ENCODE measurements at regions not wholly inside any gene's neighbourhood (a gene's known extent, or its start where the extent isn't known, plus 50 kb on each side); places are given as distances from the start of the nearest gene placed in this dataset.
"Not testable (repeated sequence)": the region's sequence is repeated elsewhere in the genome, so short reads cannot be mapped to it uniquely, and the experiment has no call there.

DNA sequence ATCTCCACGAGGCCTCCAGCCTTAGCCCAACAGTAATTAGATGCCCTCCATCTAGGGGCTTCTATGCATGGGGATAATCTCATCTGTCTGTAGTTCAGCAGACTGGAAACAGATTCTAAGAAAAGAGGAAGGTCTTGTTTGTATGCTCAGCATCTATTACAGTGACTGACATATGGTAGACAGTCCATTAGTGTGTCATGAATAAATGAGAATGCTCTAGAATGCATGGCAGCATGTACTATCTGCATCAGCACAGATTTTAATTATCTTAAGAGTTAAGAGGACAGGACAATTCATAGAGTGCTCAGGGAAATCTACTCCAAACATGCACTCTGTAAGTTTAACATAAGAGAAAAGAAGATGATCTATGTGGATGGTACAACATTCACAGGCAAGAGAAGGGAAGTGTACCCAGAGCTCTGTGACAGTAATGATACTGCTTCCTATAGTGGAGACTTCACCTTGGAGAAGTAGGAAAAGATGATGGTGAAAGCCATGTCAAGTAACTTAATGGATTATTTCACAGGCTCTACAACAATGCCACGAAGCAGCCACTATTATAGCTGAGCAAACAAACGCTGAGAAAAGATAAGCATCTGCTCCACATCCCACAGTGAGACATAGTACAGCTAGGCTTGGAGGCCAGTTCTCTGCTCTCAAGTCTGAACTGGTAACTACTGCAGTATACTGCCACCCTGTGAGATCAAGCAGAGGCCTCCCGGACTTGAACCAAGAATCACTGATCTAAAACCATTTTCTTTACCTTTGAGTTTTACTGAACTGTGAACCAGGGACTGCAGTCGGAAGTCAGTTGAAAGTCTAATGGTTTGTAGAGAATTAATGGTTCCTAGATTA is 309.2 kb upstream of the SPTLC3 start:
- DNase-seq, result no peak

DNA sequence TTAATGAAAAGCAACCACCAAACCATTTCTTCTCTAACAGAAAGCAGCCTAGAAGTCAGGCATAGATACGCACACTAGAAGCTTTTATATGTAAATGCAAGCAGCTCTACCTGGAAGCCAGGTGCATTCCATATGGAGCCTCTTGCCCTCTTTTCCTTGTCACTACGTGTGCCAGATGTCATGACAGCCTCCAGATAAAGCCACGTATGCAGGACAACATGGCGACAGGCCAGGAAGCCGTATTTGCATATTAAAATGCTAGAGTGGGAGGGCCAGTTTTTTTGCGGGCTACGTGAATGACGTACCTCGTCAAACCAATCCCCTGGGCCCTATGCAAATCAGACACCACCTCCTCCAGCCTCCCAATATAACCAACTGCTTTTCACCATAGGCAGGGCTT is 308.1 kb upstream of the SPTLC3 start:
- no peak for DNase-seq

DNA sequence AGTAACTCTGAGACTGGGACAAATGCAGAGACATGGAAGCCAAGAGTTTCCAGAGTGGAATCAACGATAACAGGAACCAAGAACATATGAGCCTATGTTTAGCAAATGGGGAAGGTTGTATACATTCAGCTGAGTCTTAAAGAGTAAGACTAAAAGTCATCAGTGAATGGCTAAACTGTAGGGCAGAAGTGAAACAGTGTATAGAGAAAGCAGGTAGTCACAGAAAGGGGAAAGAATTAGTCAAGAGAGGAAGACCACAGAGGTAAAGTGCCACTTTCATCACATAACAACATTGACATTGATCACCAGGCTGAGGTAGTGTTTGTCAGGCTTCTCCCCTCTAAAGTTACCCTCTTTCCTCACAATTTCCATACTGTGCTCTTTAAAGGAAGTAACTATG is 306.5 kb upstream of the SPTLC3 start:
- no peak for DNase-seq

DNA sequence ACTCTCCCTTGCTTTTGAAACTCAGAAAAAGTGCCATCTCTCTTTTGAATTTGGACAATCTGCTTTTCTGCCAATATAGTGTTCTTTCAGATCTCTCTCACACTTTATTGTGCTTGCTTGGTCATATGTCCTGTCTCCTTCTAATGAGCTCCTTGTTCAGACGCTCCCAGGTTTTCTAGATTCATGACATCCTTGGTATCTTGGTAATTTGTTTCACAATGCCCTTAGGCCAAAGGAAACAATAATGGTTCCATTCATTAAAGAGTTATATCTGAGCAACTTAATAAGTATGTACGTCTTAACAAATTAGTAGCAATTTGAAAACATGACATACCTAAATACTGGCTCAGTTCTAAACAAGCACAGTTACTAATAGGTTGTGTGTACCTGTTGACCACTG is 293.4 kb upstream of the SPTLC3 start:
- DNase-seq, result no peak

DNA sequence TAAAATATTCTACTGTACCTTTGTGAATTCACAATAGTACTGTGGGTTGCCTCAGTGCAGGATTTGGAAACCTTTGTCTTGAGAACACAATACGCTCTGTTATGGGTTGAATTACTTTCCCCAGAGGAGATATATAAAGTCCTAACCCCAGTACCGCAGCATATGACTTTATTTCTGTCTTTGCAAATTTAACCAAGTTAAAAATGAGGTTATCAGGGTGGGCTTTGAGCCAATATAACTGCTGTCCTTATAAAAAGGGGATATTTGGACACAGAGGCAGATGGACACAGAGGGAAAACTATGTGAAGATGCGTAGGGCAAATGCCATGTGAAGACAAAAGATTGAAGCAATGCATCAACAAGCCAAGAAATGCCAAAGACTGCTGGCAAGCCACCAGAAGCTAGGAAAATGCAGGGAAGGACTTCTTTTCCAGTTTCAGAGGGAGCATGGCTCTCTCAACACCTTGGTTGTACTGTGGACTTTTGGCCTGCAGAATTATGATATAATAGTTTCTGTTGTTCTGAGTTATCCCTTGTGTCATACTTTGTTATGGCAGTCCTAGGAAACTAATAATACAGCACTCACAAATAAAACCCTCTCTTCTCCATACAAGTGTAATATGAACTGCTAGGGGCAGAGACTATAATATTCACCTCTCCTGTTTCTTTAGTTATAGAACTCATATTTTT is 292.6 kb upstream of the SPTLC3 start:
- no peak for DNase-seq

DNA sequence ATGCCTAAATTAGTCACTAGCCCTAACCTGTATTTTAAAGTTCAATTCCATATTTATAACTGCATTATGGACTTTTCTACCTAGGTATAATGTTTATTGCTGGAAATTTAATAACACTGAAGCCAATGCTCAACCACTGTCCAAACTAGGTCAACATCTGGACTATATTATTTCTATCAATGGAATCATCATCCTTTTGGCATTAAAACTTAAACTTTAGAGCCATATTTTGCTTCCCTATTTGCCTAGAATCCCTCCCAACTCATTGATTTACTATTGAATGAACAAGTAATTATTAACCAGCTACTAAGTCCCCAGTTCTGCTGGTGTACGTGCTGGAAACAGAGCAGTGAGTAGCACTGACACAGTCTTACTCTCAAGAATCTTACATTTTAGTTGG is 291.7 kb upstream of the SPTLC3 start:
- DNase-seq, result no peak

DNA sequence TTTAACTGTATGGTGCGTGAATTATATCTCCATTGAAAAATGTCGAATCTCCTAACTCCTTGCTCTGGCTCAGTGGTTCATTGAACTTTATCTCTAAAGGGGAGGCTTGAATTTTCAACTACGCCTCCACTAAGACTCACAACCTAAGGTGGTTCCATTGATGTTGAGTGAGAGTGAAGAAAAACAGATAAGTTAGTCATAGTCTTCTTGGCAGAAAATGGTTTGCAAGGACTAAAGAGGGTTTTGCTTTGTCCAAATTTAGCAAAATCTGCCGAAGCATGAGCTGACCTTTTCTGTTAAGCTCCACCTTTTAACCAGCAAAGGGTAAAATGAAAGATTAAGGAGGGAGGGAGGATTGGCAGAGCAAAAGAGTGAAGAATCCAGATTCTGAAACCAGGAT is 290.2 kb upstream of the SPTLC3 start:
- no peak for DNase-seq

DNA sequence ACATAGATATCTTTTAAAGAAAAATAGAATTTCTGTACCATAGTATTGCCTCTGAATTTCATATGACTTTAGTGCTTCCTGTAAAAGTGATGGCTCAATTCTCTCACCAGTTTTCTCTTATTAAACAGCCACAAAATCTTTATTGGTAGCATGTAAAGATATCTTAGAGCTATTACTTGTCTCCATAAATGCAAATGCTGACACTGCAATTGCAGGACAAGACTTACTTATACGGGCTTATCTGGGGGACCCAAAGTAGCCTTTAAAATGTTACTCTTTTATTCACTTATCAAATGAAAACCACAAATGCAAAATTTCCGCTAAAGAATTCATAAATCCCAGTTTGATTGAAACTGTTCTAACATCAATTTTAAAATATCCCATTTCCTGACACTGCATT is 287.1 kb upstream of the SPTLC3 start:
- DNase-seq, result no peak

DNA sequence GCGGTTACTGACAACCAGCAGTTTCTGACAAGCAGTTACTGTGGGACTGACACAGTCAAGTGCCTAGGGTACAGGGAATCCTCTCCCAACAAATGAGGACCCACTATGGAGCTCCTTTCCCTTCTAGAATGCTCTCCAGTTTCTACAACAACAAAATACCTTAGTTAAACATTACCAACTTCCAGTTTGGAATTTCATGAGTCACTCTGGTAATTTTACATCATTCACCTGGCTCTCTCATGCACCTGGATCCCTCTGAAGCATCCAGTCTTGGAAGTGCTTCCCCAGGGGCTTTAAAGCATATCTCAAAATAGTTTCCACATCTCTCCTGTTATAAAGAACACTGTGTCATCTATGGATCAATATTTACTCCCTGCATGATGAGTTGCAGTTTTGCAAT is 286.7 kb upstream of the SPTLC3 start:
- no peak for DNase-seq

DNA sequence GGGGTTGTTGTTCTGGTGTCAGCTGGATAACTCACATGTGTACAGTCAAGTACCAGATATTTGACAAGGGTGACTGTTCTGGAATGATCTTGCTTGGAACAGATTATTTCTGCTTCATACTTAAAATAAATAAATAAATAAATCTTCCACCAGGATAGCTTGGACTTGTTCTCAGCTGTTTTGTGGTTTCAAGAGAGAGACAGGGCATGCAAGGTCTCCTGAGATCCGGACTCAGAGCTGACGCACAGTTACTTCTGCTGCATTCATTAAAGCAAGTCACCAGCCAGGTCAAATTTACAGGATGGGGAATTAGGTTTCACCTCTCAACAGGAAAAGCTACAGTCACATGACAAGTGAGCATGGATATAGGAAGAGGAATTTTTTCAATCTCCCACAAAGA is 285.0 kb upstream of the SPTLC3 start:
- DNase-seq, result no peak

DNA sequence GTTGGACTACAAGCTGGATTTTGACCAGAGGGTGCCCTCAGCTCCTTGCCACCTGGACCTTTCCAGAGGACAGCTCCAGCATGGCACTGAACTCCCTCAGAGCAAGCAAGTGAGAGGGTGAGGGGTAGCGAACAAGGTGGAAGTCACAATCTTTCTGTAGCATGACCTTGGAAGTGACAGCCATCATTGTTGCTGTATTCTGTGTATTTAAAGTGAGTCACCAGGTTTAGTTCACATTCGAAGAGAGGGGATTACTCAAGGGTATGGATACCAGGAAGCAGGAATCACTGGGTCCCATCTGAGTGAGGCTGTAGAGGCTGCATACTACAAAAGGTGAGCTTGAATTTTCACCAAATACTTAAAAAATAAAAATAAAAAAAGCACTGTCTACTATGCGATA is 280.0 kb upstream of the SPTLC3 start:
- DNase-seq, result no peak

DNA sequence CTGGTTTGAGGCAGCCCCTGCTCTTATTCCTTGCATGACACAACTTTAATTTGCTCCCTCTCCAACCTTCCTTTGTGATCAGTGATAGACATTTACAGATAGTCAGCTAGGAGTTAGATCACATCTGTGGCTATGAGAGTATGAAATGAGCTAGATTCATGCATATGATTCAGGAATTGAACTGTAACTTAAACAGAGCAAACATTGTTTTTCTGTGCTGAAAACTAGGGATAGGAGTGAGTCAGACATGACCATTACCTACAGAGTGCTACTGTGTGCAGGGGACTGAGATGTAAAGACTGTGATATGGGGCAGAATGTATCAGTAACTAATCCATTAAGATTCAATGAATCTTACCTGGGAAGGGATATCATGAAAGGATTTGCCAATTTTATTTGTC is 279.4 kb upstream of the SPTLC3 start:
- no peak for DNase-seq

DNA sequence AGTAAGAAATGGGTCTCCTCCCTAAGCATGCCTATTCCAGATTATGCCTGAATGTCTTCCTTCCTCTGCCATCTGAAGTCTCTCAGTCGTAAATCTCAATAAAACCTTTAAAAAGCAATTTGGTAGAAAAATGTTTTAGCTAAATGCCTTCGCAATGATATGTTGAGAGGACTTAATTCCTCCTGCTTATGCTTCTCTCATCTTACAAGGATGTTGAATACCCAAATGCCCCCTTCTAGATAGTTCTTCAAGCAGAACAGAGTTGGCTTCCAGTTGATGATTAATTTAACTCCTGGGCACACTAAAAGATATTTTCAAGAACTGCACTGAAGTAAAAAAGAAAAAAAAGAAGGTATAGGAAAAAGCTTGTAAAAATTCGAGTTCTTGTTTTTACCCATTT is 275.0 kb upstream of the SPTLC3 start:
- DNase-seq, result no peak

DNA sequence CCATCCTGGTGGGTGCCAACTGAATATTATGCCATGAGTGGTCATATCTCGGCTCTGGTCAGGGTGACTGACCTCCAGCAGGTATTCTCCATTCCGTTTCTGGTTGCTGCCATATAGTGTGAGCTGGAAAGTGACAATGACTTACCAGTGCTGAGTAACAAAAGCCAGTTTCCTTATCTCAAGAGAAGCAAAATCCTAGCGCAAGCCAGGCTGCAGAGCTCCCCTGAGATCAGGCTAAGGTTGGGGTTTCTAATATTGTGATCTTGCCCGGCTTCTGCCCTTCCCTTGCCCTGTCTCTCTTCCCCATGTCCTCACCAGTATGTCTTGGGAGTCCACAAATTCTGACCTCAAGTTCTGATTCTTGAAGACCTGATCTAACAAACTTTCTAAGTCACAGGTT is 271.3 kb upstream of the SPTLC3 start:
- DNase-seq, result no peak

DNA sequence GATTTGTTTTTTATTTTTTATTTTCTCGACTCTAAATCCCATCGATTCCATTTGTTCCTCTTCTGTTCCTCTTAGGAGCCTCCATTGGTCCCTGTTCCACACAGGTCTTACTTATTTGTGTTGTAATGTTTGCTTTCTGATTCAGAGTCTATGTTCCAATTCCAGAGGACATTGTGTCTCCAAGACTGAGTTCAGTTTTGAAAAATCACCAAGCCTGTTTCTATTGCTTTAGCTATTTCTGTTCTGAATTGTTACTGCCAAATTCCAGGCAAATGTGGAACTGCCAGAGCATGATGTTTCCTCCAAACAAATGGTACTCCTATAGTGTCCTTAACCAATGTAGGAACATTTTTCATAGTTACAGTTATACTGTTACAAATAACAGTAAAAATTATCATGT is 270.9 kb upstream of the SPTLC3 start:
- DNase-seq, result no peak

DNA sequence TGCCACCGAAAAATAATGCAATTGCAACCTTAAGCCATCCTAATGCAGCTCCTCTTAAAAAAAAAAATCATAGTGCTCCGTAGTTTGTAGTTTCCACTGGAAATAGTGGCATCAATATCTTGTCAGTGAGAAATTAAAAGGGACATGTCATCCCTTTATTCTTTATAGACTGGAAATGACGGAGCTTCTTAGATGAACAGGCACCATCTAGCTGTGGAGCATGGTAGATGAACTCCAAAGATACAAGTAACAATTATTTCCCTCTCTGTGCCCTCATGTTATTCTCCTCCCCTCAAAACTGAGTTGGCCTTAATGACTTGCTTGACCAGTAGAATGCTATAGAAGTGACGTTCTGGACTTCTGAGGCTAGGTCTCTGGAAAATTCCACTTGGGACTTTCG is 268.1 kb upstream of the SPTLC3 start:
- no peak for DNase-seq

DNA sequence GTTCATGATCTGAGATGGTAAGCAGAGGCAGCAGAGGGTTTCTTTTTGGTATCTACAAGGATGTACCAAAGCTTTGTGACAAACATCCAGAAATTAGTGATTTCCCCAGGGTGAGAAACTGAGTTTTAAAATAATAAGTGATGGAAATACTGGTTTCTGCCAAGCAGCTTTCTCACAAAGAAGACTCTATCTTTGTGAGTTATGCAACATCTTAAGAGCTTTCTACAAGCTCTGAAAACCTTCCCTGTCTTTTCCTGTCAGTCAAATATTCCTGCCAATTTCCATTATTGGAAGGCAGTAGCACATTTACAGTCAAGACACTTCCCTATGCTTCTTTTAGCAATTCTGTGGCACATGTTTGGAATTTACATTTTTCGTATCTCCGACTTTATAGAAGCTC is 264.7 kb upstream of the SPTLC3 start:
- DNase-seq, result no peak

DNA sequence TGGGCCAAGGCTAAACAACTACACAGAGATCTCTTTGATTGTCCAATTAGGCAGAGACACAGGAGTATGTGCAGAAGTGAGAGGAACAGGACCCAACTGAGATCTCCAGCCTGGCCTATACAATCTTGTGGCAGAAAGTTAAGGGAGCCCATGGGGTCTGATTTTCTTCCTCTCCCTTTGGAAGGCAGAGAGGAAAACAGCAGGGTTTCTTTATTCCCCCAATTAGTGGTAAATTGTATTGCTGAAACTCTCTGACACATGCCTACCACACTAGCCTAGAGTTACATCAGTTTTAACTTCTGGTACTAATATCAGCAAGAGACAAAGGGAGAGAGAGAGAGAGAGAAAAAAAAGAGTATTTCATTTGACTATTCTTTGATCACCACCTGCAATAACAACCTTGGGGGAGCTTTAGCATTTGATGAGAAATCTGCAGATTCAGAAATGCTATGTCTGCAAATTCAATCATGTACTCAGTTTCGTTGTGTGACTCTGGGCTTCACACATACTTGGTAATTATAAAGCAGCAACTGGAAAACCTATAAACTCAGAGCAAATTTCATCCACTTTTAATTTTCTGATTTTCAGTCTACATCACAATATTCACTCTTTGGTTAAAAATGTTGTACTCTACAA is 260.3 kb upstream of the SPTLC3 start:
- DNase-seq, result no peak

DNA sequence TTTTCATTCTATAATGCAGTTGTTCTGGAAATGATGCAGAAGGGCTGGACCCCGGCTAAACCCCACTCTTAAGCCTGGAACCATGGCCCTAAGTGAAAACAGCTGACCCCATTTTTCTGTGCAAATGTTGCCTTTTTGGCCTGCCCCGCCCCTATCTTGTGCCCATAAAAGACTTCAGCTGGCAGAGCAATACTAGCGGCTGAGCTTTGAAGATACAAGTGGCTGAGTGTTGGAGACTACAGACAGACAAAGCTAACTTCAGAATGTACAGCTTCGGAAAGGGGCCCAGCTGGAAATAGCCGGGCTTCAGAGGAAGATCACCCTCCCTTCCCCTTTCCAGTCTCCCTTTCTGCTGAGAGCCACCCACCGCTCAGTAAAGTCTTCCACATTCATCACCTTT is 258.6 kb upstream of the SPTLC3 start:
- DNase-seq, result no peak

DNA sequence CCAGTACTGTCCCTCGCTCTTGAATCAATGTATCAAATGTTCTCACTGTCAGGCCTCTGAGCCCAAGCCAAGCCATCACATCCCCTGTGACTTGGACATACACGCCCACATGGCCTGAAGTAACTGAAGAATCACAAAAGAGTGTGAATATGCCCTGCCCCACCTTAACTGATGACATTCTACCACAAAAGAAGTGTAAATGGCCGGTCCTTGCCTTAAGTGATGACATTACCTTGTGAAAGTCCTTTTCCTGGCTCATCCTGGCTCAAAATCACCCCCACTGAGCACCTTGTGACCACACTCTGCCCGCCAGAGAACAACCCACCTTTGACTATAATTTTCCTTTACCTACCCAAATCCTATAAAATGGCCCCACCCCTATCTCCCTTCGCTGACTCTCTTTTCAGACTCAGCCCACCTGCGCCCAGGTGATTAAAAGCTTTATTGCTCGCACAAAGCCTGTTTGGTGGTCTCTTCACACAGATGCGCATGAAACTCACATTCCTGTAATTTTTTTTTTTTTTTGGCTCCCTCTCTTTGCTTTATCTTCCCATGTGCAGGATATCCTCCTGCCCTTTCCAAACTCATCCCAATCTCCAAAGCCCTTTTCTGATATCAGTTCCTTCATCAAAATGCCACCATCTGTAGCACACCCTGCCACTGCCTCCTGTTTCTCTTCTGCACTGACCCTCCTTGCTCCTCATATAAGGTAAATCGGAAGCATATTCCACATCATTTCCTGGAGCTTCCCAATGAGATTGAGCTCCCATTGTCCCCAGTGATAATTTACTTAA is 255.7 kb upstream of the SPTLC3 start:
- not testable (repeated sequence) for DNase-seq

DNA sequence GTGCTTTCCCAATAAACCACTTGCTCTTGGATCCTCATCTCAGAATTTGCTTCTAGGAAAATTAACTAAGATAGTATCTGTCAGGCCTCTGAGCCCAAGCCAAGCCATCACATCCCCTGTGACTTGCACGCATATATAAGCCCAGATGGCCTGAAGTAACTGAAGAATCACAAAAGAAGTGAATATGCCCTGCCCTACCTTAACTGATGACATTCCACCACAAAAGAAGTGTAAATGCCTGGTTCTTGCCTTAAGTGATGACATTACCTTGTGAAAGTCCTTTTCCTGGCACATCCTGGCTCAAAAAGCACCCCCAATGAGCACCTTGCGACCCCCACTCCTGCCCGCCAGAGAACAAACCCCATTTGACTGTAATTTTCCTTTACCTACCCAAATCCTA is 255.0 kb upstream of the SPTLC3 start:
- DNase-seq, result not testable (repeated sequence)

DNA sequence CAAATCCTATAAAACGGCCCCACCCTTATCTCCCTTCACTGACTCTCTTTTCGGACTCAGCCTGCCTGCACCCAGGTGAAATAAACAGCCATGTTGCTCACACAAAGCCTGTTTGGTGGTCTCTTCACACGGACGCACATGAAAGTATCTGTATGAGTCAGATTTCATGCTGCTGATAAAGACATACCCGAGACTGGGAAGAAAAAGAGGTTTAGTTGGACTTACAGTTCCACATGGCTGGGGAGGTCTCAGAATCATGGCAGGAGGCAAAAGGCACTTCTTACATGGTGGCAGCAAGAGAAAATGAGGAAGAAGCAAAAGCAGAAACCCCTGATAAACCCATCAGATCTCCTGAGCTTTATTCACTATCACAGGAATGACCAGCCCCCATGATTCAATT is 249.3 kb upstream of the SPTLC3 start:
- not testable (repeated sequence) for DNase-seq

DNA sequence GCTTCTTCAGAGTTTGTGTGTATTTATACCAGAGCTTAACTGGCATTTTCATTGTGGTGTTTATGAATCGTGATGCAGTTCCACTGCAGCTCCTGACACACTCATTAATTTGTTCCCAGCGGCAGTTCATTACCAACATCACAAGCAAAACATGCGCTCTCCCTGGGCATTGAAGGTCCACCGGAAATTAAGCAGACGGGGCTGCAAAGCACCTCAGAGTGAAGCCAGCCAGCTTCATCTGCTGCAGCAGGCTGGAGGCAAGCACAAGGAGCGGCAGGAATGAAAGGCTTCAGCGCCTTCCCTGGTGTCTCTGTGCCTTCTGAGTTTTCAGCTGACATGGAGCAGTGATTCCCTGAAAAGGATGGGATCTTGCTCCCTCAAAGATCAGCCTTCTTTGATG is 246.0 kb upstream of the SPTLC3 start:
- peak; percentile 0 for DNase-seq
